ENCODE measurements at regions not wholly inside any gene's neighbourhood (a gene's known extent, or its start where the extent isn't known, plus 50 kb on each side); places are given as distances from the start of the nearest gene placed in this dataset.
"Not testable (repeated sequence)": the region's sequence is repeated elsewhere in the genome, so short reads cannot be mapped to it uniquely, and the experiment has no call there.

DNA sequence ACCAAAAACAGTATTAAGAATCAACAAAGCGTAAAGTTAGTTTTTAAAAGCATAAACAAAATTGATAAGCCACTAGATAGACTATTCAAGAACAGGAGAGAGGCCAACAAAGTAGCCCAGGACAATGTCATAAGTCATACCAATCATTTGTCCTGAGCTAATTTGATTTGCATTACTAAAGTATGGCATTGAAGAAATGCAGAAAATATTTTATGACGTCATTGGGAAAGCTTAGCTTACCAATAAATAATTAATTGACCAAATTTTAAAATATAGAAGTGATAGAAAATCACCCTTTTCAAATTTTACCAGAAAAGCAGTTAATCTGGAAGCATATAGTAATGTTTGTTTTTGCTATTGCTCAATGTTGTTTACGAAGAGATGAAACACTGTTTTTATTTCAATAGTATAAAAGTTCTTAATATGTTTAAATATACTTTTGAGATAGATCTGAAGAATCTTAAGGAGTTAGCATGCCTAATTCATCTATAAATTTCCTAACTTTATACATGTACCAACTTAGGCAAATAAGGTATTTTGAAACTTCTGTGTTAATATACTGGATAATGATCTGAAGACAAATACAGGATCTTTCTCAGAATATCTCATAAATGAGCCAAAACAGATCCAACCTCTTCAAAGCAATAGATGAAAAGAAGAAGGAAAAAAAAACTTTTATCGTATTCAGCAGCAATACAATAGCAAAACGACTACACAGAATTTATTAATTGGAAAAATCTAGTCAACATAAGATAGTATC lies 1118.5 kb downstream of the SLC16A7 start:
- DNase-seq (ENCODE audit: low spot score): no peak

DNA sequence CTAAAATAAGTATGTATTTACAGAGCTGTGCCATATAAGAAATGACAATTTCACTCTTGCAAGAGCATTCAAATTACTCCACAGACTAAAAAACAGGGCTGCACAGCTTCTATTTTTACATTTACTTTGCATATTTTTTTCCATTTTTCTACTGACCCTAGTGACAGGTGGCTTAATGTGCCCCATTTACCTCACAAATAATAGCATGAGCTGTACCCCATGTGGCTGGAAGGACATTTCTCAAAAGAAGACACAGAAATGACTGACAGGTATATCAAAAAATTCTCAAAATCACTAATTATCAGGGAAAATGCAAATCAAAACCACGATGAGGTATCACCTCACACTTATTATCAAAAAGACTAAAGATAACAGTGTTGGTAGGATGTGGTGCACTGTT lies 1128.6 kb downstream of the SLC16A7 start:
- DNase-seq (ENCODE audit: low spot score): no peak

DNA sequence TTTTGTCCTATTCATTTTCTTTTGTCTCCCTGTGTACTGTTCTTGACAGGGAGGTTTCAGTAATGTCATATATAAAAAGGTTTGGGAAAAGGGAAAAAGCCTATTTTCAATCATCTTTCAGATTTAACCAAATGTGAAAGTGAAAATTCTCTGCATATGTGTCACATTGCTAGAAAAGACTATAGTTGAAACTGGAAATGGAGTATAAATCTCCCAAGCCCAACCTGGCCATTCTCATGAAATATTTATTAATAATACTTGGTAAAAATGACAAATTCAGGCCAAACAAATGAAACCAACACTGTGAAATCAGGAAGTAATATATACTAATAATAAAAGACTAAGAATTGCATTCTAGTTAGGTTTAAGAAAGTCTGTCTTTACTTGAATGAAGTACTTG lies 1129.2 kb downstream of the SLC16A7 start:
- no peak for DNase-seq (ENCODE audit: low spot score)

DNA sequence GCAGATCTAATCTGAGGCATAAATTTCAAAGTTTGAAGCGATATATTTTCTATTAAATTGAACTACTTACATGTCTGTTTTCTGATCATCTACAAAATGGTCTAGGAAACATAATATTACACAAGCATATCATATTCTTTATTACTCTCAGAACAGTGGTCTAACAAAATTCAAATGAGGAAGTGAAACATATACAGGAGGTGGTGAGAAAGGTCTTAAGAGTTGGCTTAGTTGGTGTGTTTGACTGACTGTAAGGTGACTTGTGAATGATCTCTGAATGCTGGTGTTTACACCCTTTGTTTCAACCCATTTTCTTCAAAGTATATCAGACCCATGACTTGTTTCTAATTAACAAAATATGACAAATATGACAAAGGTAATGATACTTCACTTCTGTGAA lies 1156.8 kb downstream of the SLC16A7 start:
- DNase-seq (ENCODE audit: low spot score): no peak

DNA sequence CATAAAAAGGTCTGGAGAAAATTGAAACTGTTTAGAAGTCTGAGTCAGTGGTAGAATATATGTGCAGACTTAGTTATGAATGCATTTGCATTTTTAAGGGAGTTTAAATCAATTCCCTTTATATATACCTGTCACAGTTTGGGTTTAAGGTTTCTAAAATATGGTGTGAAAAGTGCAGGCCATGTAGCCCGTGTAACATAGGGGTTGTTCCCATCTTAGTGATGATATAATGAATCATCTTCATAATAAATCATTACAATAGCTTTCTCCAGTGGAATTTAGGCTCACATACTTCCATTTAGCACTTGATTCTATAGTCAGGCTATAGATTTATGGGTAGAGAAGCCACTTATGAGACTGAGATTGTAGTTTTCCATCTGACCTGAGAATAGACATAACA lies 1162.4 kb downstream of the SLC16A7 start:
- no peak for DNase-seq (ENCODE audit: low spot score)

DNA sequence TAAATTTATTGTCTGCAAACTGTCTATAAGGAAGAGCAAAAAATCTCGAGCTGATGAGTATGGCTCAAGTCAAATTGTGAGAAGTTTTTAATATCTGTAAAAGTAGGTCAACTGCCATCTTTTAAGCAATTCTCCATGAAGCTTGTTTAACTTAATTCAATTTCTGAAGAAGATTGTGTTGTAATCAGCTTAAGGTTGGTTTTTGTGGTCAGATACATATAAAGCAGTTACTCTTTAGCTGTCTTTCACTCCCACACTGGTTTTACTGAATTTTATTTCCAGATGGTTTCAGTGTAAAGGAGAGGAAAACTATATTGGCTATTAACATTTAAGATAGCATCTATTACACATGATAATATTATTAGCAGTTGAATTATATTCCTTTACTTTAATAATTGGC lies 1165.1 kb downstream of the SLC16A7 start:
- DNase-seq (ENCODE audit: low spot score): no peak

DNA sequence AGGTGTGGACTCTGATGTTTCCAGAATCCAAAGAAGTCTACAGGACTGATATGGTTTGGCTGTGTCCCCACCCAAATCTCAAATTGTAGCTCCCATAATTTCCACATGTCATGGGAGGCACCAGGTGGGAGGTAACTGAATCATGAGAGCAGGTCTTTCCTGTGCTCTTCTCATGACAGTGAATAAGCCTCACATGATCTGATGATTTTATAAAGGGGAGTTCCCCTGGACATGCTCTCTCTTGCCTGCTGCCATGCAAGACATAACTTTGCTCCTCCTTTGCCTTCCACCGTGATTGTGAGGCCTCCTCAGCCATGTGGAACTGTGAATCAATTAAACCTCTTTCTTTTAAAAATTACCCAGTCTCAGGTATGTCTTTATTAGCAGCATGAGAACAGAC lies 1205.3 kb downstream of the SLC16A7 start:
- not testable (repeated sequence) for DNase-seq (ENCODE audit: low spot score)

DNA sequence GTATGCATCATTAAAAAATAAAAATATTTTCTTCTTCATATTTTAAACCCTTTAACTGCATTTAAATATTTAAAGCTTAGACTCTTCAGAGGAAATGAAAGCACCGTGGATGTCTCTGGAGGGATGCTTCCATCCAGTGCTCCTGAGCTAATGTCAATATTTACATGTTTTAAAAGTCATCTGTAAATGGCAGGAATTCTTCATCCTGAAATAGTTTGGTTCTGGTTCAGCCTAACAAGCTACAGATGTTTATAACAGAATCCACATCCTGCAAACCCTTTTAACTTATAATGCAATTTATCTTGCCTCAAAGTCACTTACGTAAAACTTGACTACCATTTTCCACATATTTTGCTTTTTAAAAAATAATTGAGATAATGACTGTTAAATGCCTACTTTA lies 1207.3 kb downstream of the SLC16A7 start:
- no peak for DNase-seq (ENCODE audit: low spot score)

DNA sequence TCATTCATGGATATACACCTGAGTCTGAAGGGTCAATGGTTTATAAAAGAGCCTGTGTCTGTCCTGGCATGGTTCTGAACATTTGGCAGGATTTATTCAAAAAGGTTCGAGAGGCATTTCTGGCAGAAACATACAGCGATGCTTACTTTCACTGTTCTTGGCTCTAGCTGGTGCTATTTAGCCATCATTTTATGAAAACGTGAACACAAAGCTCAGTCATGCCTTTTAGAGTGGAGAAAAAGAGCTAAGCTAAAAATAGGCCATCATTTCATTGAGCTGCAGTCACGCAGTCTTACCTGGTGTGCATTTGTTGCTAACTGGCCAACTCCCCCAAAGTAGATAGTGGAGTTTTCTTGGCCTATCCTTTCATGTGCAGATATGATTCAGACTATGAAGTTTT lies 1209.5 kb downstream of the SLC16A7 start:
- DNase-seq (ENCODE audit: low spot score): no peak

DNA sequence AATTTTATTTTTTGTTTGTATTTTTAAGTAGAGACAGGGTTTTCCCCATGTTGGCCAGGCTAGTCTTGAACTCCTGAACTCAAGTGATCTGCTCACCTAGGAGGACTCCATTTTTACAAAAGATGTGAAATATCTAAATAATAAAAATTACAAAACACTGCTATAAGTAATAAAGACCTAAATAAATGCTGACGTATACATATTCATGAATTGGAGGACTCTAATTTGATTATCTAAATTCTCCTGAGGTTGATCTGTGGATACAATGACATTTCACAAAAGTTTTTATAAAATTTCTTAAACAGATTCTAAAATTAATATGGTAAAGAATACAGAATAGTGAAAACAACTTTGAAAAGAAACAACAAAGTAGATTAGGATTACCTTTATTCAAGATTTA lies 1224.0 kb downstream of the SLC16A7 start:
- DNase-seq (ENCODE audit: low spot score): no peak

DNA sequence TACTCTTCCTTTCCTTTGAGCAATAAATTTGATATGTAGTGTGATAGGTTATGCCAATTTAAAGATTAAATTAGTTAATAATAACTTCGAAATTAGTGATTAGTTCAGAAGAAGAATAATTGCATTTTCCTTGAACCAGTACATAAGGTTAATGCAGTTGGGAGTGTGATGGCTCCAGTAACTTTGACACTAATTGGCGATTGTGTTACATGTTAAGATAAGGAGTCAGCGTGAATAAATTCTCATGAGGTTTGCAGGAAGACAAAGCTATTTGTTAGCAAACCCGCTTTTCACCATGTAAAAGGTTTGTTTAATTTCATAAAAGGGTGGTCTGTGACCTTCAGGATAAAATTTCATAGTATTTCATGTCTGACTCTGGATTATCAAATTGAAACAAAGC lies 1226.8 kb downstream of the SLC16A7 start:
- no peak for DNase-seq (ENCODE audit: low spot score)

DNA sequence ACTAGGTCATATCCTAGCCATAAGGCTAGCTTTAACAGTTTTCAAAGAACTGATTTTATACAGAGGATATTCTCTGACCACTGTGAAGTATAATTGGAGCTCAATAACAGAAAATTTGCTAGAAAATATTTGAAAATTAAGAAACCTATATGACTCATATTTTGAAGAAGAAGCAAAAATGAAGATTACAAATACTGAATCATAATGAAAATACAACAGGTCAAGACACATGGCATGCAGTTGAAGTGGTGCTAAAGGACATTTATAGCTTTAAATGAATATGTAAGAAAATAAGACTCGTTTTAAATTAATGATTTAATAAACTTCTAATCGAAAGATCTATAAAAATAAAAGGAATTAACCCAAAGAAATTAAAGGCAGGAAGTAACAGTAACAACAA lies 1234.6 kb downstream of the SLC16A7 start:
- no peak for DNase-seq (ENCODE audit: low spot score)

DNA sequence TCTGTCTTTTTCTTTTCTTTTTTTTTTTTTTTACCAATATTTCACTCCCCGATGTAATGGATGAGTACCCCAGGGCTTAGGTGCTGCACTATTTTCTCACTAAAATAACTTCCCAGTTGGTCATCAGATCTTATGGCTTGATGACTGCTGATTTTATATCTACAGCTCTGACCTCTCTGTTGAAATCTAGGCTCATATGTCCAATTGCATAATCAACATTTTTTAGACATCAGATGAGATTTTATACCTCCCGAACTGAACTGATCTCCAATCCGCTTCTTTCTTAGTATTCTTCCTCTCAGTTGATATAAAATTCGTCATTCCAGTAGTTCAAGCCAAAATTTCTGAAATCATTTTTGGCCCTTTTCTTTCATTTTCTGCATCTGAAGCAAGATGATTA lies 1236.5 kb downstream of the SLC16A7 start:
- no peak for DNase-seq (ENCODE audit: low spot score)

DNA sequence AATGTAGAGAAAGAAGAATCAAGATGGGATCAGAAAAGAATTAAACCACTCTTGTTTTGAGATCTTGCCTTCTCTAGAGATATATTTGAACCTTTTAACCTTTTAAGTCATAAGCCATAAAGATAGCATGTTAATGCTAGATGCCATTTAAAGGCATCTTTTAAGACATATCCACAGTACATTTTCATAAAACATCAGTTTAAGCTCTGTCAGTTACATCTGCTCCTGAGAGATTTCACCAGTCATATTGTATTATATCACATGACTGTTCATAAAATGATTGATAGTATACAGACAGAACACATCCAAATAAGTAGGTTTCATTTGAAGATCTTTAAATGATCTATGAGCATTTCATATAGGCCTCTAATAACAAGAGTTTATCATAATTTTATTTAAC lies 1238.5 kb downstream of the SLC16A7 start:
- no peak for DNase-seq (ENCODE audit: low spot score)

DNA sequence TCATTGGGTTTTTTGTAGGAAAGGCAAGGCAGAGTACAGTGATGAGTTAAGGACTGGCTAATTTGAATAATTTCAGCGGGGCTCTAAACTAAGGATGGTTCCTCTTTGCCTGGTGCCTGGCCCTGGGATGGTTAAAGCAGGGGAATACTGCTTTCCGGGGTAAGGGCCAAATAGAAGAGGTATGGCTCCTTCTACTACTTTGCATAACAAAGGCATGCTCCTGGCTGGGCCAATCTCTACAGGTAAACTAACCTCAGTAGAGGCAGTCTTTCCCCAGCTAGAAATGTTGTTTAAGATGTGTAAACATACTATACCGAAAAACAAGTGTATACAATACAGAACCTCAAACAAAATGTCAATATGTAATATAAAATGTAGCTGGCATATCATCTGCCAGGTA lies 1239.0 kb downstream of the SLC16A7 start:
- DNase-seq (ENCODE audit: low spot score): no peak

DNA sequence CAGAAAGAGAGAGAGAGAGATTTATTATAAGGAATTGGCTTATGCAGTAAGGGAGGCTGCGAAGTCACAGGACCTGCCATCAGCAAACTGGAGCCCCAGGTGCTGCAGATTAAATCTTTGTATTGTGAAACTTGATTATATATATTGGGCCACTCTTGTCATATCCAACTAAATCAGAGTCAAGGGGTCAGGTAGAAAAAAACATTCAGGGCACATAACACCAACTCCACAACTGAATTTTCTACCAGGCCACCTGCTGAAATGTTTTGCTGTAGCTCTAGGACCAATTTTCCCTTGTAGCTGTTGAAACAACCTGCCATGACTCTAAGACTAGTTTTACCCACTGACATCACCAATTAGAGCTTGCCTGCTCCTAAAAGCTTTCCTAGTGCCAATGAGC lies 1240.8 kb downstream of the SLC16A7 start:
- DNase-seq (ENCODE audit: low spot score): no peak

DNA sequence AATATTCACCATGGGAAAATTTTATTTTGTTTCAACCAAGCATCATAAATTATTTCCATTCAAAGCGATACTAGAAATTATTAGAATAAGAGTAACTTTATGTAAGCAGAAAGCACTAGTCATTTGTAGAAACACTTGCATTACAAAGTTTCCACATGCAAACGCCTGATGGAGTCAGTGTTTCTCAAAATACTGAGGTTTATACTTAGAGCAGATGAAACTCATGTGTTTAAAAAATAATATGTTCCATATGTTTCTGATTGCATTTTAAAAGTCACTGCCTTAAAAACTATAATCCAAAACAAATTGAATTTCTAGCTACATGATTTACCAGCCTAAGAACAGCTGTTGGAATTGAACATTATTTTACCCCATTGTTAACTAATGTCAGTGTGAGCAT lies 1246.4 kb downstream of the SLC16A7 start:
- DNase-seq (ENCODE audit: low spot score): no peak

DNA sequence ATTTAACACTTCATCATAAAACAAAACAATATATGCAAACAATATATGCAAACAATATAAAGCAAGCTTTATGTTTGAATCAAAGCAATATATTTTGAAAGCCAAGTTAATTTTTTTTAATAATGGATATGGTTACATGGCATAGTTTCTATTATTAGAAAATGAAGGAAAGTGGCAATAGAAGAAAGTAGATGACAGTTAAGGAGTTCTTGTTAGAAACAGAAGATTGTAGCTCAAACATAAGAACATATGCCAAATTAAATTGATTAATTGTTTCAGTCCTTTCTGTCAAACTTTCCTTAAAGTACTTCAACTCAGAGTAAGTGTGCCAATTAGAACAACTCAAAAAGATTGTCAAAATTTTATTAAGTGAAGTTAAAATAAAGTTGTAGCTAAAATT lies 1248.3 kb downstream of the SLC16A7 start:
- DNase-seq (ENCODE audit: low spot score): no peak

DNA sequence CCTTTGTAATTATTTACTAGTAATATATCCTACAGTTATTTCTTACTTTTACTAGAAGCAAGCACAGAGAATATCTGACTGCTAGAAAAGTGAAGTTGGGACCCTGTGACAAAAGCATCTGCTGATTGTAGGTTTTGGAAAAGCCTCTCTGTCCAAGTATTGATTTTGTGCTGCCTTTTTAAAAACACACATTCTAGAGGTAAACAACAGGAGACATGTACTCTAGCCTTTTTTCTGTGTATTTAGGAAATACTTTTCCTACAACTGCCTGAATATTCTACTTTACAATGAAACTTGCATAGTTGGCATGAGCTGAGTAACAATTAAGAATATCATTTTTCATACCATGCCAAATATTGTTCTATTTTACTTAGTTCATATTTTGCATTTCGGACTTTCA lies 1249.0 kb downstream of the SLC16A7 start:
- no peak for DNase-seq (ENCODE audit: low spot score)

DNA sequence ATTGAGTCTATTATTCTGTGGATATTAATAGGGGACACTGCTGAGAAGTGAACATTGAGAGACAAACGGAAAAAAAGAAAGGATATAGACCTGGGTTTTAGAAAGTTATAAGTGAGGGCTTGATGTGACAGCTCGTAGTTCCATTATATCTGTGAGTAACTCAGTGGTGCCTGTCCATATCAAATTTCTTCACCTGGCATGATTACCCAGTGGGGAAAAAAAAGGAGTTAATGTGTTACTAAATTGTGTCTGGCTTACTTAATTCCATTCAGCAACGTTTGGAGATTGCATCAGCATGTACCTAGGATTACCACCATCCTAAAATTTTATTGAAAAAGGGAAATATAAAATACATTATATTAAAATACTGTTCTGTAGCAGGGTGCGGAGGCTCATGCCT lies 1249.9 kb downstream of the SLC16A7 start:
- no peak for DNase-seq (ENCODE audit: low spot score)

DNA sequence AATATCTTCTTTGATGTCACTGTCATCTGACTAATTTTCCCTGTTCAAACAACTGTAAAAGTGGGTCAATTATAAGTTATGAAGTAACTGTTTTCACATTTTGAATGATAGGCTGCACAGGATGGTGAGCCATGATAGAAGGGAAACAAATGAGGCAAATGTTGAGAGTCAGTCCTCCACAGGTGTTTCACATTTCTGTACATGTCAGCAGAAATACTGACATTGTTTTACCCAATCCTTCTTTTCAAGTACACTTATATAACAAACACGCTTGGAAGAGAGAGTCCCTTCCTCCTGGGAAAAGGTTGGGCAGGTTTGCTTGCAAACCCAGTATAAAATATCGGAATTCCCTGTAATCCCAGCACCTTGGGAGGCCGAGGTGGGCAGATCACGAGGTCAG lies 1251.5 kb downstream of the SLC16A7 start:
- DNase-seq (ENCODE audit: low spot score): no peak

DNA sequence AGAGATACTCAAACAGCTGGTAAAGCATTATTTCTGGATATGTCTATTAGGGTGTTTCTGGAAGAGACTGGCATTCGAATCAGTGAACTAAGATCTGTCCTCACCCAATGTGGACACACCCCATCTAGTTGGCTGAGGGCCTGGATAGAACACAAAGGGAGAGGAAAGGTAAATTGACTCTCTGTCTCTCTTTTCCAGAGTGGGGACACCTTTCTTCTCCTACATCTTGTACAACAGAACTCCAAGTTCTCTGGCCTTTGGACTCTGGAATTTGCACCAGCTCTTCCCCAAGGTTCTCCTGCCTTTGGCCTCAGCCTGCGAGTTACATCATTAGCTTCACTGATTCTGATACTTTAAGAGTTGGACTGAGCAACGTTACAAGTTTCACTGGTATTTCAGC lies 1253.9 kb downstream of the SLC16A7 start:
- DNase-seq (ENCODE audit: low spot score): no peak

DNA sequence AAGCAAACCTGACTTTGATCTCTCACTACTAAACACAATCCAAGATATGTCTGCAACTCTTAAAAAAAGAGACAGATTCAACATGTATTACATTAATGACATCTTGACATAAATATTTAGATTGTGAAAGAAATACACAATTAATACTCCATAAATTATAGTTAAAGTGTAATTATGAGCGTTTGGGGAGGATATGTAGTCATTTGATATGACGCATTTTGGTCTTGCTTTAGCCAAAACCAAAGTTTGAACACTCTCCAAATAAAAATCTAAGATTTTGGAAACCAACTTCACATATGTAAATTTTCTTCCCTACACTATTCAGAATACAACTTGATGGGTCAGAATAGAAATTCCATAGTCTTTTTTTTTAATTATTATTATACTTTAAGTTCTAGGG lies 1257.6 kb downstream of the SLC16A7 start:
- DNase-seq (ENCODE audit: low spot score): no peak

DNA sequence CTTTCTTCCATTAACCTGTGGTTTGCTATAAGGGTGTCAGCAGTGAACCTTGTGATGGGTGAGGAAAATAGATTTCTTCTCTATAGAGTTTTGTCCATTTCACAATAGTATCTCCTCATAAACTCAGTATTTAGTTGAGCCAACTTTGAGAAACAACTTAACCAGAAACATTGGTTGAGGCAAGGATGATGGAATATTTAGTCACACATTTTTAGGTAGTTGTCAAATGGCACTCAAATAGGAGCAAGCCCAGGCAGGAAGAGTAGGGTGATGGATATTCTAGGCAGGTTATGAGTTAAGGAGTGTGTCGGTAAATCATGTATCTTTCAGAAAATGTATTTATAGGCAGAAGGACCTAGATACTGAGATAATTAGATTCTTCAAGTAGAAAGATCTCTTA lies 1267.6 kb downstream of the SLC16A7 start:
- DNase-seq (ENCODE audit: low spot score): no peak

DNA sequence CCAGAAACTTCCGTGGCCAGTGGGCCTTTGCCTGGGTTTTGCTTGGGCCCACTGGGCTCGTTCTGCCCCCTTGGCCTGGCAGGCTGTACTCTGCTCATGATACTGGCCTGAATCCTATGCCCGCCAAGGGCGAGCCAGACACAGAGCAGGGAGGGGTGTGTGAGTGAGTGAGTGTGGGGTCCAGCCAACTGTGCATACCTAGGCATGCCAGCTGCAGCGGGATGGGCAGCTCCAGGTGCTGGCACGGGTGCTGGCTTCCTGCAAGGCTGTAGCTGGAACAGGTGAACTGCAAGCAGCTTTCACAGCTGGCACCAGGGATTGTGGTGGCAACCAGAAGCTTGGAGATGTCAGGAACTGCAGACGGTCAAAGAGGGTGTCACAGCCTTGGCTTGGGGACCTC lies 1276.4 kb downstream of the SLC16A7 start:
- no peak for DNase-seq (ENCODE audit: low spot score)

All from Ammon's horn (tissue), 1 donor.